Upper lobe of left lung (tissue), 6 donors: ENCODE measurements at regions not wholly inside any gene's neighbourhood (a gene's known extent, or its start where the extent isn't known, plus 50 kb on each side); places are given as distances from the start of the nearest gene placed in this dataset.
"Not testable (repeated sequence)": the region's sequence is repeated elsewhere in the genome, so short reads cannot be mapped to it uniquely, and the experiment has no call there.

Source experiments
- ATAC-seq, 2 donors: fragments of 200-7000 bp; cut with Tn5 transposase; one replicate each; pipeline ENCODE4 v1.9.1; 2022; ENCODE audit warnings: mild to moderate bottlenecking in 2 of 2, moderate library complexity in 2 of 2; ENCODE audit not compliant: low FRiP score in 2 of 2
- DNase-seq, 2 donors: peaks; one replicate each; pipeline ENCODE4 v3.0.0-alpha.2; 2019 to 2020
- H3K27ac ChIP-seq, 4 donors: fragments of 200-600 bp; sonication (generic); one replicate each; pipeline ENCODE4 v1.5.1; 2016 to 2019
- H3K27me3 ChIP-seq, 4 donors: fragments of 200-600 bp; sonication (generic); one replicate each; pipeline ENCODE4 v1.5.1; 2017 to 2019
- H3K36me3 ChIP-seq, 4 donors: fragments of 200-600 bp; sonication (generic); one replicate each; pipeline ENCODE4 v1.5.1; 2016 to 2019
- H3K4me1 ChIP-seq, 4 donors: fragments of 200-600 bp; sonication (generic); one replicate each; pipeline ENCODE4 v1.5.1; 2018 to 2019
- H3K4me3 ChIP-seq, 4 donors: fragments of 200-600 bp; sonication (generic); one replicate each; pipeline ENCODE4 v1.5.1; 2017 to 2019; ENCODE audit warnings: mild to moderate bottlenecking in 2 of 4, moderate library complexity in 1 of 4
- H3K9me3 ChIP-seq, 4 donors: fragments of 200-600 bp; sonication (generic); one replicate each; pipeline ENCODE4 v1.5.1; 2018 to 2019
- EP300 ChIP-seq, 4 donors: sonication (generic); formaldehyde crosslinking; IDR thresholded peaks; one replicate each; pipeline ENCODE4 v1.5.1; 2017; ENCODE audit warnings: antibody characterized with exemption in 4 of 4, control low read depth in 2 of 4
- POLR2A ChIP-seq, 4 donors: fragments of 450-650 bp; IDR thresholded peaks; one replicate each; pipeline ENCODE4 v1.5.1; 2016 to 2017; ENCODE audit warnings: antibody characterized with exemption in 4 of 4, mild to moderate bottlenecking in 2 of 4
- POLR2AphosphoS5 ChIP-seq, 2 donors: sonication (generic); formaldehyde crosslinking; IDR thresholded peaks; one replicate each; pipeline ENCODE4 v1.5.1; 2017; ENCODE audit warnings: antibody characterized with exemption in 2 of 2
- WGBS, 2 donors: methylation state at CpG; one replicate each; pipeline ENCODE4 v1.1.5; 2017 to 2018; 5-methylcytosine and 5-hydroxymethylcytosine counted together
- TF ChIP-seq, protein P1 (sequence below), 6 experiments: fragments of 450-650 bp in 4 of 6; fragments of 200-600 bp in 2 of 6; sonication (generic) in 2 of 6; IDR thresholded peaks; one replicate each; pipeline ENCODE4 v1.5.1; 2016 to 2019; ENCODE audit warnings: antibody characterized with exemption in 6 of 6
- donor health status: DM: no; HTN: no; CAD: no; lungs with moderate emphysema.
- donor health status: DM: no; HTN: yes; CAD: no; lungs with severe emphysema.

DNA sequence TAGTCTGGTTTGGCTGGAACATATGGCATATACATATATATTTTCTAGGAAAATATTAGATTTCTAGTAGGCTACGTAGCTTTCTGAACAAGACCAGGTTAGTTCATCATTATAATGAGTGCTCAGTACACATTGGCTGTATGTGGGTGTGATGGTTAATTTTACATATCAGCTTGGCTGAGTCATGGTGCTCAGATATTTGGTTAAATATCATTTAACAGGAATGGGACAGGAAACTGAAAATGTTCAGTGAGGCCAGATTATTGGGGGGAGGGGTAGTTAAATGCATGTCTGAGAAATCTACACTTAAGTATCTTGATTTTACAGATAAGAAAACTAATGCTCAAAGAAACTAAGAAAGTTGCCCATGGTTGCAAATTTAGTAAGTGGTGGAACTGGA is 160.1 kb downstream of the RBMX2 start:
- Histone ChIP-seq H3K9me3 (no peaks in the 10 kb centered on the region), H3K36me3 (no peaks in the 10 kb centered on the region), H3K27ac (no peak overlapping the region), H3K27me3 (no peaks in the 10 kb centered on the region), H3K4me1 (no peaks in the 10 kb centered on the region), H3K4me3 (no peak overlapping the region)
- no peak for DNase-seq
- TF ChIP-seq POLR2A (IDR thresholded peaks at IDR 0.05) = no peak
- TF ChIP-seq, protein P1, sequence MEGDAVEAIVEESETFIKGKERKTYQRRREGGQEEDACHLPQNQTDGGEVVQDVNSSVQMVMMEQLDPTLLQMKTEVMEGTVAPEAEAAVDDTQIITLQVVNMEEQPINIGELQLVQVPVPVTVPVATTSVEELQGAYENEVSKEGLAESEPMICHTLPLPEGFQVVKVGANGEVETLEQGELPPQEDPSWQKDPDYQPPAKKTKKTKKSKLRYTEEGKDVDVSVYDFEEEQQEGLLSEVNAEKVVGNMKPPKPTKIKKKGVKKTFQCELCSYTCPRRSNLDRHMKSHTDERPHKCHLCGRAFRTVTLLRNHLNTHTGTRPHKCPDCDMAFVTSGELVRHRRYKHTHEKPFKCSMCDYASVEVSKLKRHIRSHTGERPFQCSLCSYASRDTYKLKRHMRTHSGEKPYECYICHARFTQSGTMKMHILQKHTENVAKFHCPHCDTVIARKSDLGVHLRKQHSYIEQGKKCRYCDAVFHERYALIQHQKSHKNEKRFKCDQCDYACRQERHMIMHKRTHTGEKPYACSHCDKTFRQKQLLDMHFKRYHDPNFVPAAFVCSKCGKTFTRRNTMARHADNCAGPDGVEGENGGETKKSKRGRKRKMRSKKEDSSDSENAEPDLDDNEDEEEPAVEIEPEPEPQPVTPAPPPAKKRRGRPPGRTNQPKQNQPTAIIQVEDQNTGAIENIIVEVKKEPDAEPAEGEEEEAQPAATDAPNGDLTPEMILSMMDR (IDR thresholded peaks at IDR 0.05) = no peak
- no peak for TF ChIP-seq POLR2AphosphoS5 (IDR thresholded peaks at IDR 0.05)
- TF ChIP-seq EP300 (IDR thresholded peaks at IDR 0.05) = no peak
- 62 to 90% methylated on average over 1 of the region's 1 CpG for WGBS, 2 donors
- no peak for ATAC-seq

- Histone ChIP-seq H3K36me3 (no peaks in the 10 kb centered on the region), H3K27me3 (no peaks in the 10 kb centered on the region), H3K4me1 (no peaks in the 10 kb centered on the region), H3K27ac (no peak overlapping the region), H3K4me3 (no peak overlapping the region), H3K9me3 (no peaks in the 10 kb centered on the region)
- TF ChIP-seq EP300 (IDR thresholded peaks at IDR 0.05) (no peak), POLR2A (IDR thresholded peaks at IDR 0.05) (no peak), POLR2AphosphoS5 (IDR thresholded peaks at IDR 0.05) (no peak)
- TF ChIP-seq, protein P1 (IDR thresholded peaks at IDR 0.05) = no peak
- WGBS, 2 donors = 68 to 85% methylated on average over 2 of the region's 2 CpGs
- DNase-seq (no peak), ATAC-seq (no peak)
Observed at GRCh38 chrX:130563476-130563875, 161.7 kb downstream of the RBMX2 start.

- ATAC-seq = no peak
- no peak overlapping the region for H3K27ac ChIP-seq
- TF ChIP-seq EP300 (IDR thresholded peaks at IDR 0.05) (no peak), POLR2AphosphoS5 (IDR thresholded peaks at IDR 0.05) (no peak), POLR2A (IDR thresholded peaks at IDR 0.05) (no peak)
- TF ChIP-seq, protein P1 (IDR thresholded peaks at IDR 0.05) = no peak
- H3K27me3 ChIP-seq = no peaks in the 10 kb centered on the region
- H3K36me3 ChIP-seq = no peaks in the 10 kb centered on the region
- no peaks in the 10 kb centered on the region for H3K4me1 ChIP-seq
- 75% methylated on average over 2 to 4 of the region's 4 CpGs for WGBS, 2 donors
- no peak for DNase-seq
- no peaks in the 10 kb centered on the region for H3K9me3 ChIP-seq
- H3K4me3 ChIP-seq = no peak overlapping the region
Observed at GRCh38 chrX:130566028-130566683, 164.4 kb downstream of the RBMX2 start.

DNA sequence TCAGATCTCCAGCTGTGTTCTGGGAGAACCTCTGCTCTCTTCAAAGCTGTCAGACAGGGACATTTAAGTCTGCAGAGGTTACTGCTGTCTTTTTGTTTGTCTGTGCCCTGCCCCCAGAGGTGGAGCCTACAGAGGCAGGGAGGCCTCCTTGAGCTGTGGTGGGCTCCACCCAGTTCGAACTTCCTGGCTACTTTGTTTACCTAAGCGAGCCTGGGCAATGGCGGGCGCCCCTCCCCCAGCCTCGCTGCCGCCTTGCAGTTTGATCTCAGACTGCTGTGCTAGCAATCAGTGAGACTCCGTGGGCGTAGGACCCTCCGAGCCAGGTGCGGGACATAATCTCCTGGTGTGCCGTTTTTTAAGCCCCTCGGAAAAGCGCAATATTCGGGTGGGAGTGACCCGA is 171.2 kb downstream of the RBMX2 start:
- 76% methylated on average over 8 of the region's 15 CpGs; no CpG with 5 or more reads in 1 of the 2 donors for WGBS, 2 donors
- H3K36me3 ChIP-seq = not testable (repeated sequence)

More for the DNA sequence above, 171.2 kb downstream of the RBMX2 start:
- not testable (repeated sequence) for H3K27me3 ChIP-seq, H3K4me3 ChIP-seq, H3K4me1 ChIP-seq, DNase-seq, H3K27ac ChIP-seq, H3K9me3 ChIP-seq, ATAC-seq
